HUES64 (cell line): ENCODE measurements at regions not wholly inside any gene's neighbourhood (a gene's known extent, or its start where the extent isn't known, plus 50 kb on each side); places are given as distances from the start of the nearest gene placed in this dataset.
A peak's percentile ranks its signal among the peaks of the same experiment; 100 is the strongest.

Source experiments
- H3K27ac ChIP-seq: 2 replicates; pipeline ENCODE4 v1.7.0; 2013; ENCODE audit warnings: low read depth, low read length, inconsistent platforms
- H3K27me3 ChIP-seq: 2 replicates; pipeline ENCODE4 v1.6.1; 2013; ENCODE audit warnings: mild to moderate bottlenecking, low read length; ENCODE audit not compliant: insufficient read depth
- H3K36me3 ChIP-seq: 2 replicates; pipeline ENCODE4 v1.6.1; 2013; ENCODE audit warnings: mild to moderate bottlenecking, low read length; ENCODE audit not compliant: insufficient read depth
- H3K4me1 ChIP-seq: 2 replicates; pipeline ENCODE4 v1.6.1; 2013; ENCODE audit warnings: mild to moderate bottlenecking, low read length, moderate library complexity; ENCODE audit not compliant: insufficient read depth
- H3K4me3 ChIP-seq: 2 replicates; pipeline ENCODE4 v1.5.1; 2013; ENCODE audit warnings: mild to moderate bottlenecking, low read length, moderate library complexity
- H3K9ac ChIP-seq: 2 replicates; pipeline ENCODE4 v1.6.1; 2013; ENCODE audit warnings: mild to moderate bottlenecking, low read depth, low read length
- H3K9me3 ChIP-seq: 2 replicates; pipeline ENCODE4 v1.6.1; 2013; ENCODE audit warnings: low read depth, low read length; ENCODE audit not compliant: insufficient read depth
- WGBS: fragments of 150-250, 120-280 bp; methylation state at CpG from one replicate; pipeline ENCODE4 v1.1.7; 2013; ENCODE audit warnings: missing lambda C conversion rate; 5-methylcytosine and 5-hydroxymethylcytosine counted together

DNA sequence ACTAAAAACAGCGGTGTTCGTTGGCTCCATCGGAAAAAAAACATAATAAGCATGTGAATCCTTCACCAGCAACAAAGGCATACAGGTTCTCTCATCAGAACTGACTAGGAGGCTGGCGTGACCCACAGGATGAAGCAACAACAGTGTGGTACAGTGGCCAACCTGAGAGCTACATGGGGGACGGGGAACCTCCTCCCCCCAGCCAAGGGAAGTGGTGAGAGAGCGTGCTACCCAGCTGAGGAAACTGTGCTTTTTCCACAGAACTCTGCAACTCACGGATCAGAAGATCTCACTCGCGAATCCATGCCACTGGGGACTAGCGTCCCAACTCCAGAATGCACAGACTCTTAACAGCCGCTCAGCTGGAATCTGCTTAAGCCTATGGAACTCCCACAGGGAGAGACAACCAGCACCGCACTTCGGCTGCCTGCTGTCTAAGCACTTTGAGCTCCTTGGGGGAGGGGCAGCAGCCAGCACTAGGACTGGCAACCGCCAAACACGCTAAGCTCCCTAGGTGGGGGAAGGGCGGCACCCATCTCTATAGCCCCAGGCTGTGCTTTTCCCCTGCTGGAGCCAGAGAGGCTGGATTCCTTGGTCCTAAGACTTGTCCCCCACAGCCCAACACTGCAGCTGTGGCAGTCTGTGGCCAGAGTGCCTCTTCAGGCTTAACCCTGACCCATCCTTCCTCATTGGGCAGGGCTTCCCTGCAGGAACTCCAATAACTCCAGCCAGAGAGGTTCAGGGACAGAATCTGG is 538.3 kb upstream of the BTBD3 start:
- H3K4me3 ChIP-seq = peak overlapping the region; percentile 34

GRCh38 chr20:11380283-11380682 is 537.4 kb upstream of the BTBD3 start:
- H3K27me3 ChIP-seq = no peaks in the 10 kb centered on the region
- H3K4me1 ChIP-seq = peaks cover 26% of the 10 kb centered on the region
- H3K9me3 ChIP-seq = peaks cover 3% of the 10 kb centered on the region; the same call in 1 of the 2 replicates
- no peaks in the 10 kb centered on the region for H3K36me3 ChIP-seq
- H3K4me3 ChIP-seq = no peak overlapping the region
- peak overlapping the region; percentile 84; the same call in 1 of the 2 replicates for H3K27ac ChIP-seq
- WGBS = 67% methylated on average over 1 of the region's 1 CpG
- peak overlapping the region; percentile 23; the same call in 1 of the 2 replicates for H3K9ac ChIP-seq

More for the DNA sequence above, 538.3 kb upstream of the BTBD3 start:
- Histone ChIP-seq H3K27me3 (no peaks in the 10 kb centered on the region), H3K4me1 (peaks cover 26% of the 10 kb centered on the region), H3K9ac (peak overlapping the region; percentile 41), H3K9me3 (peaks cover 3% of the 10 kb centered on the region; the same call in 1 of the 2 replicates), H3K36me3 (no peaks in the 10 kb centered on the region), H3K27ac (peak overlapping the region; percentile 84)
- 29% methylated on average over 16 of the region's 16 CpGs for WGBS

DNA sequence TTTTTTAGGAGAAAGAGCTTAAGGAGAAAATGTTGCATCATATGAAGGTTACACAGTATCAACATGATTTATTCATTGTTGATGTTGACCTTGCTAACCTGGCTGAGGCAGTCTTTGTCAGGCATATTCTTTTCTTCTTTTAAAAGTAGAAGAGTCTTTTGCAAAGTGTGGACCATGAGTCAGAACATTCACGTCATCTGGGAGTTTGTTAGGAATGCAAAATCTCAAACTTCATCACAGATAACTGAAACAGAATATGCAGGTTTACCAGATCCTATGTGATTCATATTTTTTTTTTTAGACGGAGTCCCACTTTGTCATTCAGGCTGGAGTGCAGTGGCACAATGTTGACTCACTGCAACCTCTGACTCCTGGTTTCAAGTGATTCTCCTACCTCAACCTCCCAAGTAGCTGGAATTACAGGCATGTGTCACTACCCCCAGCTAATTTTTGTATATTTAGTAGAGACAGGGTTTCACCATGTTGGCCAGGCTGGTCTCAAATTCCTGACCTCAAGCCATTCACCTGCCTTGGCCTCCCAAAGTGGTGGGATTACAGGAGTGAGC is 530.4 kb upstream of the BTBD3 start:
- Histone ChIP-seq H3K9me3 (peaks cover 3% of the 10 kb centered on the region; the same call in 1 of the 2 replicates), H3K4me1 (no peaks in the 10 kb centered on the region), H3K4me3 (no peak overlapping the region), H3K9ac (no peak overlapping the region), H3K27me3 (no peaks in the 10 kb centered on the region), H3K27ac (no peak overlapping the region), H3K36me3 (no peaks in the 10 kb centered on the region)
- 59% methylated on average over 2 of the region's 2 CpGs for WGBS

GRCh38 chr20:11389186-11389585 is 528.5 kb upstream of the BTBD3 start:
- no peaks in the 10 kb centered on the region for H3K4me1 ChIP-seq
- no peaks in the 10 kb centered on the region for H3K9me3 ChIP-seq
- H3K27me3 ChIP-seq = no peaks in the 10 kb centered on the region
- H3K9ac ChIP-seq = no peak overlapping the region
- H3K27ac ChIP-seq = no peak overlapping the region
- no peak overlapping the region for H3K4me3 ChIP-seq
- H3K36me3 ChIP-seq = no peaks in the 10 kb centered on the region

DNA sequence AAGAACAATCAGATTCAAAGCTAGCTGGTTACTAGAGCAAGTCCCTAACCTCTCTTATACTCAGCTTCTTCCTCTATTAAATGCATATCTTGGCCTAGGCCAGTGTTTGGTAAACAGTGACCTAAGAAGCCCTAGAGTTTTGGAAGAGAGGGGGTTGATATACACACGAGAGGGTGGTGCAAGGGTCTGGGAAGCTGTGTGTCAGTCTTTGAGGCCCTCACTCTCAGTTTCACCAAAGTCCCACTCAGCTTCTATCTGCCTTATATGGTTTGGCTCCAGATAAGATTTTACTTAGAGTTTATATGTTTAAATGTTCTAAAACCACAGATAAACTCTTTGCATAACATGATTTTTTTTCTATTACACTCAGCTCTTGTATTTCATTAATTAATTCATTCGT is 526.1 kb upstream of the BTBD3 start:
- Histone ChIP-seq H3K27me3 (no peaks in the 10 kb centered on the region), H3K4me1 (no peaks in the 10 kb centered on the region), H3K4me3 (no peak overlapping the region), H3K36me3 (no peaks in the 10 kb centered on the region), H3K9me3 (no peaks in the 10 kb centered on the region), H3K27ac (no peak overlapping the region), H3K9ac (no peak overlapping the region)
- 77% methylated on average over 1 of the region's 2 CpGs for WGBS

DNA sequence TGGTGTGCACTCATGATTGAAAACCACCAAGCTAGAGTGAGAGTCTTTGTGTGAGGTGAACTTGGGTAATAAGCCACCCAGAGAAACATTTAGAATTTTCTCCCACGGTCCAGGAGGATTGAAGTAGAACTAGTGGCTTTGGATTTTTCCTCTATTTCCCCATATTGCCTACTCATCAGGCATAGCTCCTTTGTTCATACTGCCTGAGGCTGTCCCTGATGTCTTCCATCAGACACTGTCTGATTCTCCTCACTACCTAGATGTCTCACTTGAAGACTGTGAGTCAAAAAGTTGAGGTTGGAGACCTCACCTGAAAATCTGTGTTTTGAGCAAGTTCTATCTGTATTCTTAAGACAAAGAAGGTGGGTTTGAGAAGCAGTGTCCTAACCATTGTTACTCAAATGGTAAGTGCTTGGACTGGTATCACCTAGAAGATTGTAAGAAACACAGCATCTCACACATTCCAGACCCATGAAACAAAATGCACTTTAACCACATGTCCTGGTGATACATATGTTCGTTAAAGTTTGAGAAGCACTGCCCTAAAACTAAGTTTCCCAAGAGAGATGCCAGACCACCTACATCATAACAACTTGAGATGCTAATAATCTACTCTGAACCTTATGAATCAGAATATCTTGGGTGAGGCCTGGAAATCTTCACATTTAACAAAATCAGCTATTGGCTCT is 523.4 kb upstream of the BTBD3 start:
- Histone ChIP-seq H3K9me3 (no peaks in the 10 kb centered on the region), H3K27me3 (no peaks in the 10 kb centered on the region), H3K27ac (no peak overlapping the region), H3K36me3 (no peaks in the 10 kb centered on the region), H3K4me1 (no peaks in the 10 kb centered on the region), H3K4me3 (no peak overlapping the region), H3K9ac (no peak overlapping the region)
- WGBS = 89% methylated on average over 2 of the region's 2 CpGs

GRCh38 chr20:11395581-11395980 is 522.1 kb upstream of the BTBD3 start:
- H3K27me3 ChIP-seq = no peaks in the 10 kb centered on the region
- no peak overlapping the region for H3K27ac ChIP-seq
- H3K9ac ChIP-seq = no peak overlapping the region
- no peak overlapping the region for H3K4me3 ChIP-seq
- no peaks in the 10 kb centered on the region for H3K4me1 ChIP-seq
- H3K36me3 ChIP-seq = no peaks in the 10 kb centered on the region
- no peaks in the 10 kb centered on the region for H3K9me3 ChIP-seq
- 98% methylated on average over 2 of the region's 2 CpGs for WGBS

DNA sequence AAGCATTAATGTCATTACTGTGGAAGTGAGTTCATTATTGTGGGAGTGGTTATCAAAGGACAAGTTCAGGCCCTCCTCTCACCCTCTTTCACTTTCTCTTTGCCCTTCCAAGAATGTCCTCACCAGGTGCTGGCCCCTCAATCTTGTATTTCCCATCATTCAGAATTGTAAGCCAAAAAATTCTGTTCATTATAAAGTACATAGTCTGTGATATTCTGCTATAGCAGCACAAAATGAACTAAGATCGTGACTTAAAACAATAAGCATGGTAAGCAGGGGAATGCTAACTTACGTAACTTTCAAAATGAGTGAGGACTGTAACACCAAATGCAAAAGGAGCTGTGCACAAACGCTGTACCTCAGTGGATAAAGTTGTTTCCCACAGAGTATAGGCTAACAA is 515.7 kb upstream of the BTBD3 start:
- no peak overlapping the region for H3K4me3 ChIP-seq
- H3K9ac ChIP-seq = no peak overlapping the region
- no peaks in the 10 kb centered on the region for H3K27me3 ChIP-seq
- no peaks in the 10 kb centered on the region for H3K9me3 ChIP-seq
- no peaks in the 10 kb centered on the region for H3K4me1 ChIP-seq
- H3K27ac ChIP-seq = no peak overlapping the region
- 95% methylated on average over 3 of the region's 3 CpGs for WGBS
- no peaks in the 10 kb centered on the region for H3K36me3 ChIP-seq

- Histone ChIP-seq H3K4me1 (no peaks in the 10 kb centered on the region), H3K27ac (no peak overlapping the region), H3K4me3 (no peak overlapping the region), H3K27me3 (no peaks in the 10 kb centered on the region), H3K9me3 (no peaks in the 10 kb centered on the region), H3K9ac (no peak overlapping the region), H3K36me3 (no peaks in the 10 kb centered on the region)
- 88% methylated on average over 1 of the region's 2 CpGs for WGBS
Observed at GRCh38 chr20:11403711-11404110, 514.0 kb upstream of the BTBD3 start.

DNA sequence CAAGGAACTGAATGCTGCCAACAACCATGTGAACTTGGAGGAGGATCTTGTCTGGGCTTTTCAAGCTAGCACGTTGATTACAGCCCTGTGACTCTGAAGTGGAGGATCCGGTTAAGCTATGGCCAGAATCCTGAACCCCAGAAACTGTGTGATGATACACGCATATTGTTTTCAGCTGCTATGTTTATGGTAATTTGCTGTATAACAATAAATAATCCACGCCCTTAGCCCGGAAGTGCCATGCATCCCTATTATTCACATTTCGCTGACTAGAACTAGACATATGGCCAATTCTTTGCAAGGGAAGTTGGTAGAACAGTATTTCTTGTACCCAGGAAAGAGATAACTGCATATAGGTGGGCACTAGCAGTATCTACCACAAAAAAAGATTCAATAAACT is 510.8 kb upstream of the BTBD3 start:
- WGBS = 97% methylated on average over 6 of the region's 6 CpGs
- no peaks in the 10 kb centered on the region for H3K27me3 ChIP-seq
- no peak overlapping the region for H3K9ac ChIP-seq
- H3K9me3 ChIP-seq = peaks cover 2% of the 10 kb centered on the region; the same call in 1 of the 2 replicates
- H3K4me3 ChIP-seq = no peak overlapping the region
- no peak overlapping the region for H3K27ac ChIP-seq
- peaks cover 7% of the 10 kb centered on the region; the same call in 1 of the 2 replicates for H3K4me1 ChIP-seq
- no peaks in the 10 kb centered on the region for H3K36me3 ChIP-seq

GRCh38 chr20:11409561-11409960 is 508.1 kb upstream of the BTBD3 start:
- peaks cover 2% of the 10 kb centered on the region; the same call in 1 of the 2 replicates for H3K9me3 ChIP-seq
- no peak overlapping the region for H3K9ac ChIP-seq
- no peak overlapping the region for H3K27ac ChIP-seq
- no peaks in the 10 kb centered on the region for H3K36me3 ChIP-seq
- H3K27me3 ChIP-seq = no peaks in the 10 kb centered on the region
- H3K4me3 ChIP-seq = no peak overlapping the region
- peaks cover 13% of the 10 kb centered on the region; the same call in 1 of the 2 replicates for H3K4me1 ChIP-seq
